H1 (cell line): ENCODE measurements at regions not wholly inside any gene's neighbourhood (a gene's known extent, or its start where the extent isn't known, plus 50 kb on each side); places are given as distances from the start of the nearest gene placed in this dataset.

Experiments used
- JUN ChIP-seq: IDR thresholded peaks from 2 replicates; pipeline ENCODE4 v1.6.1; 2011; ENCODE audit warnings: low read depth, mild to moderate bottlenecking, improper control_type of control experiment, low read length
- RNF2 ChIP-seq: fragments of 200-900, 300-1000 bp; sonication (generic); IDR thresholded peaks from 2 replicates; pipeline ENCODE4 v1.7.1; 2016; ENCODE audit warnings: borderline replicate concordance, low read depth, mild to moderate bottlenecking, antibody characterized with exemption, low read length; ENCODE audit not compliant: poor library complexity, severe bottlenecking; ENCODE audit errors: missing control alignments

- no peak for TF ChIP-seq JUN
- no peak for TF ChIP-seq RNF2
- TF ChIP-seq, all 59 proteins: peak for 6
These were observed 82.9 kb upstream of the CACNA1A start (continued) for GRCh38 chr19:13588957-13589833.
